Right renal pelvis (tissue), 4 donors: ENCODE measurements at regions not wholly inside any gene's neighbourhood (a gene's known extent, or its start where the extent isn't known, plus 50 kb on each side); places are given as distances from the start of the nearest gene placed in this dataset.

Experiments used
- DNase-seq, 4 donors: peaks; one replicate each; pipeline ENCODE4 v3.0.0-alpha.2; 2013; ENCODE audit warnings: low read depth in 4 of 4, low spot score in 3 of 4, missing footprints in 1 of 4

DNA sequence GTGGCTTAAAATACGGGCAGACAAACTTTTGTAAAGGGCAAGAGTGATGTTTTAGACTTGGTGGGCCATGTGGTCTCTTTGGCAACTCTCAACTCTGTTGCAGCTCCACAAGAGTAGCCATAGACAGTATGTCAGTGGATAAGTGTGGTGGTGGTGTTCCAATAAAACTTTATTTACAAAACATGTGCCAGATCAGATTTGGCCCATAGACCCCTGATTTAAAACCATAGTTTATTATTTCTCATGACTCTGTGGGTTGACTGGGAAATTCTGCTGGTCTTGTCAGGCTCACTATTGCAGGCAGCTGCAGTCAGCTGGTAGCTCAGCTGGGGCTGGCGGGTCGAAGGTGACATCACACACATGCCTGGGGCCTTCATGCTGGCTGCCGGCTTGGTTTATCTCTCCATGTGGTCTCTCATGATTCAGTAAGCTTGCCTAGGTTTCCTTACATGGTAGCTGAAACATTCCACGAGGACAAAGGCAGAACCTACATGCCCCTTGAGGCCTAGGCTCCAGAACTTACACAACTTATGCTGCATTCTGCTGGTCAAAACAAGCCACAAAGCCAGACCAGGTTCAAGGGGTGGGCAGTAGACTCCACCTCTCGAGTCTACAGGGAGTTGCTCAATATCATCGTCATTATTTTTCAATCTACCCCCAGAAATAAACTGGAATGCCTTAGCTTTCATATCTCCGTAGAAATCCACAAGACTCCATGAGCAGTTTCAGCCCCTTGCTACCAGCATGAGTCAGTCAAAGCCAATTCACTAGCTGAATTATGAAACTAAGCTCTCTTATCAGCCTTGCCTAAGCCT is 245.7 kb downstream of the WDR11 start:
- DNase-seq: no peak

DNA sequence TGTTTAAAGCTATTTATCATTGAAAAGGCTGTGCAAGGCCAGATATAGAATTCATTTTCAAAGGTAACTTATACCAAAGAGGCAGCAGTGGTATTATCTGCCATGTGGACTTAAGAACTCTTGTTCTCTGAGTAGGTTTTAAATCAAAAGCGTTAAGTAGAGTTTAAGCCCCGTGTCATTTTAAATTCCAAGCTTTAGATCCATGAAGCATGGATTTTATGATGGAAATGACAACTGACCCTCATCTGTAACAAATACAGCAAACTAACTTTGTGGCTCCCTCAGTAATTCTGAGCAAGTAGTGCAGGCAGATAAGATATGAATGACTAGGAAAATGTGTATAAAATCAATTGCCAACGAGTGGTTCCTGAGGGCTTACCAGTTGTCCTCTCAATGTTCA is 247.0 kb downstream of the WDR11 start:
- no peak for DNase-seq

DNA sequence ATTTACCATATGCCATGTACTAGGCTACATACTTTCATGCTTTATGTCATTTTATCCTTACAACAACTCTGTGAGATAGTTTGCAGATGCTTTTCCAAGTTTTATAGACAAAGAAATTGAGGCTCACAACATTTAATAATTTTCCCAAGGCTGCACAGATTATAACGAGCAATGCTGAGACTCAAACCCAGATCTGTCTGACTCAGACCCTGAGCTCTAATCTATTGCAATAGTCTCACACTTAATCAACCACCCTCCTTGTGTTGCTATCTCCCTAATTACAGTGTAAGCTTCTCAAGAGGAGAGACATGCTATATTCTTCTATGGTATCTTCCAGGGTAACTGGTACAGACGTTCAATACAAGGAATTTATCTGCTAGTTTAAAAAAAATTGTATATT is 247.6 kb downstream of the WDR11 start:
- DNase-seq: no peak

DNA sequence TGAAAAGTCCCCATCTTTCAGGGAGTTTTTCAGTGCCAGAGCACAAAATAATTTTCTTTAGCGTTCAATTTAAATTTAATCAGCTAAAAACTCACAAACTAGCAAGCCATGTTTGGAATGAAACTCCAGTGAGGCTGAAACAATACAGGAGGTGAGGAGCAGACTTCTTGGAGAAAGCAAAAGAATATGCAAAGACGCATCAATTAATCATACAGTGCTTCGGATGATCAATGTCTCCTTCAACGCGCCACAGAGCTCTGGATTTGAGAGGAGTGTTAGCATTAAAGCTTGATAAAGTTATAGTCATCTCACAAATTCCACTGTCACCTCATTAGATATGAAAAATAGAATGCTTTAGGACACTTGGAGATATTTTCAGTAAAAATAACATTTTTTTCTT is 248.0 kb downstream of the WDR11 start:
- DNase-seq: no peak

DNA sequence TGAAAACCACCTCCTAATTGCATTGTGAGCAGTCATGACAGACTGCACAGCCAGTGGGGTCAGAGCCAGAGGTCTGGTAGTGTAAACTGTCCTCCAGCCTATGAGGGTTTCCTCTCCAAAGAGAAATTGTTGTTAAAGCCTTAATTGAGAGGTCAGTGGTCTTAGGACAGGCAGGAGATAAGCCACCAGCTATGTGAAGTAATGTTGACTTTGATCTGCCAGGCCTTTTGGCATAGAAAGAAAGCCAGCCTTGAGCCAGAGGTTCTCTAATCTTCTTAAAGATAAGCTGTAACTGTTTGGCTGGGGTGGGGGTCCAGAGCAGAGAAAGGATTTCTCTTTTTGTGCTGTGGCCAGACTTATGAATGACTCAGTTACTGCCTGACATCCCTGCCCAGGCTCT is 248.4 kb downstream of the WDR11 start:
- no peak for DNase-seq

DNA sequence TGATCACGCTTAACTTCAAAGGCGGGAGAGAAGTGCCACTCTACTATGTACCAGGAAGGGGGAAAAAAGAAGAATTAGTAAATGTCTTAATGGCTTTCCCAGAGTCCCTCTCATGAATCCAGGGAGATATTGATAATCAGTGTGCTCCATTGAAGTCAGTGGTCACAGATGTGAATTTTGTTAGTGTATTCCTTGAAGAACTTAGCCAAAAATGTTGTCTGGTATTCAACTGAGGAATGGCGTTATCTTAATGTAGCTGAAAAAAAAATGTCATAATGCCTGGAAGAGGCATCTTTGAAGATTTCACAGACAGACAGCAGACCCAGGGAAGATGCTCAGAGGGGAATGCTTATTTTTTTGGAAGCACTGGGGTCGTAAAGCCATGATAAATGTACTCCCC is 250.4 kb downstream of the WDR11 start:
- DNase-seq: no peak

DNA sequence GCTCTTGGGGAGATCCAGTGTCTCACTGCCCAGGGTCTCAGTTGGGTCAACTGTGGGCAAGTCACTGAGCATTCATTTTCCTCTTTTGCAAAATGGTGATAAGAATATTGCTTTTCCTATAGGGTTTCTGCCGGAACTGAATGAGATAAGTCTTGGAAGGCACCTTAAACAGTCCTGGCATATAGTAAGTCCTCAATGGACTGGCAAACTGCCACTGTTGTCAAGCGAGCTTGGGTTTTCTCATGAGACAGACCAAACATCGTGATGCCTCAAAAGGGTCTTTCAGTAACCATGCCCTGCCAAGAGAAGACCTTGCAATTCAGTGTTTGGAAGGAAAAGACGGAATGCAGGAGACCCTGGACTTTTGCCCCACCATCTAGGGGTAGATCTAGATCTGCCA is 251.5 kb downstream of the WDR11 start:
- no peak for DNase-seq

DNA sequence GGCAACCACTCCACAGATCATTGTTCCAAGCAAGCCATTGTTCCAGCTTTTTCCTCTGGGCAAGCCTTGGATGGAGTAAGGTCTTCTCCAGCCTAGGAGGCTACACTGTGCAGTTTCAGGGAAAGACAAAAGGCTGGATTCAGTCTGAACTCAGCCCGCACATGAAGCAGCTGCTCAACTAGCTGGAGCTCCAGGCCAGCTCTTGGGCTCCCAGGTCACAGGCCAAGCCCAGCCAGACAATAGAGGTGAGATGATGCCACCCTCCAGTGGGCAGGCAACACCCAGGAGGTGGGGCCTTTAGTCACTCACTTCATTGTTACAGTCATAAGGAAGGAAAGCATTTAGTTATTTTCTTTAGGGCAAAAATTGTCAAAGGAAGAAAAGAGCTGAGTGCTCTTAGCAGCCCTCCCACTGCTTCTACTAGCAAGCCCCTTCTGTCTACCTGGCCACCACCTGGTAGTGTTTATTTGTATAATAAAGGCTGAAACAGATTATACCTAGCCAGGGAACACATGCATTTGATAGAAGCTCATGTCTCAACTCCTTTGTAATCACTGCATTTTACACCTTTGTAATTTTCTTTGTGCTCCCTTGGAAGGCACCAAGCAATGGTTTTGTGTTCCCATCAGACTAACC is 253.4 kb downstream of the WDR11 start:
- no peak for DNase-seq

DNA sequence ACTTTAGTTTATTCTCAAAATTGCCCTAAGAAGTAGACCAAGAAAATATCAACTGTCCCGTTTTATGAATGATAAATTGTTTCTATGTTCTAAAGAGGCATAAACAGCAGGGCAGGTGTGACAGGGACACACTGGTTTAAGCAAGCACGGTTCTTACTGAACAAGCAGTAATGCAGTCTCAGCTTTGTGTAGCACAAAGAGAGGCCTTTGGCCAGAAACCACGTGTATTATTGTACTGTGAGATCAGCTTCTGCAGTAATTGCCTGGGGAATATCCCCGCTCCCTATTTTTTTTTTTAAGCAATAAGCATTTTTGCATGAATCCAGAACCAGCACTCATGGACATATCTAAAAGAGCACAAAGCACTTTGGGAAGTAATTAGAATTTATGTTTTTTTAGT is 255.4 kb downstream of the WDR11 start:
- no peak for DNase-seq

DNA sequence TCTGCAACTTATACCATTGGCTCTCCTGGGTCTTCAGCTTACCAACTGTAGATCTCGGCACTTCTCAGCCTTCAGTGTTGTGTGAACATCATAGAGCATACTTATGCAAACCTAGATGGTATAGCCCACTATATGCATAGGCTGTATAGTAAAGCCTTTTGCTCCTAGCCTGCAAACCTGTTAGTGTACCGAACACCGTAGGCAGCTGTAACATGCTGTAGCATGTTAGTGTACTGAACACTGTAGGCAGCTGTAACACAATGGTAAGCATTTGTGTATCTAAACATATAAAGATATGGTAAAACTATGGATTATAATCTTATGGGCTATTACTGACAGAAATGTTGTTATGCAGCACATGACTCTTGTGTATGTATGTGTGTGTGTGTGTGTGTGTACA is 256.9 kb downstream of the WDR11 start:
- no peak for DNase-seq

DNA sequence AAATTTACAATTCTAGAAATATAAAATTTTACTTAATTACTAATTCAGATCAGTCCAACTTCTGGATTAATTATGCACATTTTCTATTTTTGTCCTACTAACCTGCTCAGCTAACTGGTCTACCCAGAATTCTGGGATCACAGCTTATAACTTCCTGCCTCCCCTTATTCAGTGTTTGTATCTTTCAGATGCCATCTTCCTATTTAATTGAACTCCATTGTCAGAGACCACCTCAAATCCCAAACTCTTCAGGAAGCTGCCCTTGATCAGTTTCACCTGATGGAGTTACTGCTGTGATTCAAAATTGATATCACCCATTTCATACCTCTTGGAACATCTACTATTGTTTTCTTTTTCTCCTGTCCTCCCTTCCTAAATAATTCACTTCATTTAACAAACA is 259.2 kb downstream of the WDR11 start:
- no peak for DNase-seq

DNA sequence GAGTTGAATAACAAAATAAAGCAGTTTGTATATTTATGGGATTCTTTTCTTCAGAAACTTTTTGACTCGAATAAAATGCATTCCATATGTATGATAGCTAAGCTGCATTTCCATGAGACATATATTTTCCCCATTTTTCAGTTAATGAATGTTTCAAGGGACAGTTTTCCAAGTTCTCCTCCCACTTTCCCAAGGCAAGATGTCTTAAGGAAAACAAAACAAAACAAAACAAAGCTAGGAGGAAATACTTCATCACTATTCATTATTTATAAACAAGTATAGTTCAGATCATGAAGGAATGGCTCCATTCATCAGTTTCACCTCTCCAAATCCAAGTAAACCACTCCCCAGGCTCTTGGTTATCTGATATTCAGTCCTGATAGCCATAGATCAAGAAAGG is 261.0 kb downstream of the WDR11 start:
- DNase-seq: no peak

DNA sequence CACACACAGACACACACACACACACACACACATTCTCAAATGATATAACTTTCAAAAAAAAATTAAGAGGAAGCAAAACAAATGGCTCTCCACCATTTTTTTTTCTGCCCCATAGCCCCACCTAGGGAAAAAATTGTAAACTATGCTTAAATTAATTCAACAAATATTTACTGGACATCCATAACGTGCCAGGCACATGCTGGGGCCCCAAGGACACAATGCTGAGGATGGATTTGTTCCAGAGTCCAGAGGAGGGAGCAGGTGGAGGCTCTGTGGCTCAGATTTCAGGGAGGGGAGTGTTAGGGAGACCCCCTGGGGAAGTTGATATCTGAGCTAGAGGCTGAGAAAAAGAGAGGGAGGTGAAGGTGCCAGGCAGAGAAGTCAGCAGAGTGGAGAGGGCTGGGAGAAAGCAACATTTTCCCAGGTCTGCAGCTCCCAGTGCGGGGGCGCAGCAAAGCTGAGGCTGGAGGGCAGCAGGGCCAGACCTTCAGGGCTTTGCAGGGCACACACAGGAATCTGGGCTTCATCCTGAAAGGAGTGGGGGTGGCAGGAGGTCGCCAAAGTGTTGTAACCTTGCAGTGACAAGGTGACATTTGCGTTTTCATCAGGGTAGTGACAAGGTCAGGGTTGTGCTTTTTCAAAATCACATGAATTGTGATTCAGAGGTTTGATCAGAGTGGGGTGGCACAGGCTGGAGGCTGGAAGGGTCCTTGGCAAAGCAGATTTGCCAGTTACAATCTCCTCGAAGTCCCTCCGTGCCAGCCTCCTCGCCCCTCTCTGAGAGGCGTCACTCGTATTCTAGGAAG is 261.6 kb downstream of the WDR11 start:
- DNase-seq: no peak

DNA sequence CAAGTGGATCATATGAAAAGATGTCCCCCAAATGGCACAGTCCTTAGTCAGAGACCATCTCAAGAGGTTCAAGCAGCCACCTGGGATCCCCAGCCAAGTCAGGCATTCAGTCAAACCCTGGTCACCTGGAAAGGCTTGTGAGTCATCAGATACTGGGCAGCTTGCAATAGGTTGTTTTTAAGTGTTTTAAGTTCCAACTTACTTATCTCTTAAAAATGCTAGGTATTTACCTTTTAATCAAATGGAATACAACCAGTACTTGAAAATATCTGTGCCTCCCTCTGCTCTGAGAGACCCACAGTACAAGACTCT is 262.2 kb downstream of the WDR11 start:
- DNase-seq: no peak

DNA sequence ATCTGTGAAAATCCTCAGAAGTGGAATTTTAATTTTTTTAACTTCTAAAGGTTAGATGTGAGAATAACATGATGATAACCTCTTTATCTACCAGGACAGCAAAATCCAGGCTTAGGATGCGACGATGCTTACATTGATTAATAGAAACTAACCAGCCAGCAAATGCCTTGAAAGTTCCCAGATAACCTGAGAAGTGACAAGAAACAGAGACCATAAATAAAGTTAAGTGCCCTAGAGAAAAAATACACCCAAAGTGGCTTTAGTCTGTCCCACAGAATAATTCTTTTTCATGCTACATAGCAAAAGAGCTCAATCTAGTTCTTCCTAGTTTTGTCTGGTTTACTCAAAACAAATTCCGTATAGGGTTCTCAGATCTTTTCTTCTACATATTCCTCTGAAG is 262.7 kb downstream of the WDR11 start:
- no peak for DNase-seq

DNA sequence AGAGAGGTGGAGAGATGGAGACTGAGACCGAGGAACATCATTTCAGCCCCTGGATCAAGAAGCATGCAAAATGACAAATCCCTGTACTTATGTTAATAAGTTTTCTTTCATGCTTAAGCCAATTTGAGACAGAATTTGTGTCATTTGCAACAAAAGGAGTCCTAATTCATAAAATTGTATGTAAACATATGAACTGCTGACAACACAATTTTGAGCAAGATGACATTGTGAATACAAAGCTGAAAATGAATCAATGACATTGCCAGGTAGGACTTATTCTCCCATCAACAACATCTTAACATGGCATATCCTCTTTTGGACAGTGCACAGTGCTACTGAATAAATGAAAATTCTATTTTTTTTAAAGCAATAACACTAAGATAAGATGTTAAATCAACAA is 264.0 kb downstream of the WDR11 start:
- DNase-seq: no peak

DNA sequence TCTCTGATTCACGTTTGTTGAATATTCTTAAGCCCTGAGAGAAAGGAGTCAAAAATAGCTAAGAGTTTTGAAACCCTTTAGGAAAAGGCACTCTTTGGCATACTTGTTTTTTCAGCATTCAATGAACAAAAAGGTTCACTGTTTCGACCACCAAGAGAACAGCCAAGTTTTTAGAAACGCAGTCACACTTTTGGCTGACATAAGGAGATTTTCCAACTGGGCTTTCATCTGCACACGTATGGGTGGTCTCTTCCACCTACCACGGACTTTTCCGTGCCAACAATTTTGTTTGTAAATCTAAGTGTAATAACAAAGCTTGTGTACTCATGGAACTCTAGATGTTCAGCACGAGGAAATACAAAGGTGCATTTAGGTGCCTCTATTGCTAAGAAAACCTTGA is 270.3 kb downstream of the WDR11 start:
- DNase-seq: no peak

DNA sequence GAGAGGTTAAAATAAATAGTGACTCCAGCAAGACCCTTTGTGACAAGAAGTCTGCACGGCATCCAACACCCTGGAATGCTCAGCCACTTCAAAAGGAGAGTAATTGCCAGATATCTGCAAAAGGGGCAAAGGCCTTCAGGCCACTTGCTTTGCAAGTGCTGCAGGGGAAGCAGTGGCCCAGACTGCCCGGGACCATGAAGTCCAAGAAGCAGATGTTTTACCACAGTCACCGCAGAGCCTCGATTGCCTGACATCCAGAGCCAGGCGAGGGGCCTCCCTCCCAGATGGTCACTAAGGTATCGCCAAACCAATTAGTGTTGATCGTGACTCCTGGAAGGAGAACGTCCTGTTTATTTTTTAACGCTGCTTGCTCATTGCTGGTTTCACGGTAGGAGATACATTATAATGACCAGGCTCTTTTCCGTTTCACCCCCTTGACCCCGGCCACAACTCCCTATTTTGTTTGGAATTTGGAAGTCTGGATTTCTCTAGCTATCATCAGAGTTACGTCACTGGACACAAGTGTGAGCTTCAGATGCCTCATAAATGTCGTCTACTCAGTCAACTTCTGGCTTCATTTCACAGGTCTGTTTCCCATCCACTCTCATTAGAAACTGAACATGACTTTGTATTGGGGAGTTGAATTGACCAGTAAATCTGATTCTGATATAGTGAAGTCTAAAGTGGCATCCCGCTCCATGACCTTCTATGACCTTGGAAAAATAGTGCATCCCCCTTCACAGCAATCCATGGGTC is 276.2 kb downstream of the WDR11 start:
- no peak for DNase-seq

DNA sequence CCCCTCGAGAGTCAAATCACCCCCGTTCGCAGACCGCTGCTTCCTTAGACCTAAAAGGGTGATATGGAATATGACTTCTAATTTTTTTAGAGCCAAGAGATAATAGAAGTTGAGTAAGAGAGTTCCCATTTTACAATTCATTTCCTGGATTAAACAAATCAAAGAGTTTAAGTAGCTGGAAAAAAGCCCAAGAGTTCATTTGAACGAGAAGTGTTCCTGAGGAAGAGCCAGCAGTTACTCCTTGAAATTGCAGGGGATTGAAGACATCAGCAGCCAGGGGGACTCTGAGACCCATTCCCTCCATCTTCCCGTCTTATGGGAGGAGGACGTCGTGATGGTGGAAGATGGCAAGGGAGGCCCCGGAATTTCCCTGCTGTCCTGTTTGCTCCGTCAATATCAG is 277.0 kb downstream of the WDR11 start:
- DNase-seq: no peak

DNA sequence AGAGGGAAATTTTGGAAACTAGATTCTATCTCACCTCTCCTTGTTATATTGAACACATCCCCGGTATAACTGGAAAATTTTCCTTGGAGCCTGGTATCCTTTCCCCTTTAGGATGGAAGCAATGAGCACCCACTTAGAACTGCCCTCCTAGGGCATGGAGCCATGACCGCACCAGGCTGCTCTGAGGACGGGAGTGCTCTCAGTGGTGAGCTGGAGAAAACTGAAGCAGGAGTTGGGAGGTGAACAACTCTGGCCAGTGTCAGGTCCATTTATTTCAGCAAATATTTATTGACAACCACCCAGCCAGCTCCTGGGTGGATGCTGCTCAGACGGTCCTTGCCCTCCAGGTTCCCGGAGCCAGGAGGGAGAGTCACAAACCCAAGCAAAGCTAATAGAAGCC is 278.1 kb downstream of the WDR11 start:
- DNase-seq: no peak

DNA sequence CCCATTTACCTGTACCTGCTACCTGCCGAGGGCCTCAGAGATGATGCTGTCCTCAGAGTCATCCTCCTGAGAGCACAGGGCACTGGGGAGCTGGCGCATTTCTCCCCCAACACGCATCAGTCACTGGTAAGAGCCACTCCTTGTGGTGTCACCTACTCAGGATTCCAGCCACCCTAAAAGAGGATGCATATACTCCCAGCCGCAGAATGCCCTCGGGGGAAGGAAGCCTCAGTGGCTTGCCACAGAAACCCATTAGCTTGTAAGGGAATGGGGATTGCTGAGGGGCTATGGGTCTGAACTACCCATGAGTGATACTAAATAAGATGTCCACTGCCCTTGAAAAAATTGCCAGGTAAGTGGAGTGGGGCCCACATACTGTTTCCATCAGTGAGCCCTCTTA is 279.2 kb downstream of the WDR11 start:
- no peak for DNase-seq
